Epithelial cell of proximal tubule (primary cell): ENCODE measurements at regions not wholly inside any gene's neighbourhood (a gene's known extent, or its start where the extent isn't known, plus 50 kb on each side); places are given as distances from the start of the nearest gene placed in this dataset.

Experiments
- DNase-seq: peaks from one replicate; pipeline ENCODE4 v3.0.0-alpha.2; 2011; ENCODE audit warnings: low read depth
- H3K4me3 ChIP-seq: 2 replicates; pipeline ENCODE4 v1.5.1; 2011; ENCODE audit warnings: low read depth, mild to moderate bottlenecking, low read length
- CTCF ChIP-seq: conservative IDR thresholded peaks from 2 replicates; pipeline ENCODE4 v1.5.1; 2012; ENCODE audit warnings: low read depth, mild to moderate bottlenecking, low read length

GRCh38 chr16:86991679-86992078 lies 325.5 kb downstream of the C16orf95 start:
- DNase-seq: no peak
- TF ChIP-seq CTCF: no peak
- no peak overlapping the region for H3K4me3 ChIP-seq

- DNase-seq: no peak
- no peak for TF ChIP-seq CTCF
- H3K4me3 ChIP-seq: no peak overlapping the region
These were observed 324.6 kb downstream of the C16orf95 start for GRCh38 chr16:86992587-86992986.

GRCh38 chr16:86993426-86994110 lies 323.6 kb downstream of the C16orf95 start:
- DNase-seq: no peak
- H3K4me3 ChIP-seq: no peak overlapping the region
- TF ChIP-seq CTCF: no peak

- TF ChIP-seq CTCF: no peak
- no peak overlapping the region for H3K4me3 ChIP-seq
- no peak for DNase-seq
These were observed 323.0 kb downstream of the C16orf95 start for GRCh38 chr16:86994215-86994614.

- H3K4me3 ChIP-seq: no peak overlapping the region
- TF ChIP-seq CTCF: no peak
- peak; percentile 48 for DNase-seq
These were observed 322.5 kb downstream of the C16orf95 start for GRCh38 chr16:86994651-86995171.

GRCh38 chr16:86995456-86995855 lies 321.7 kb downstream of the C16orf95 start:
- H3K4me3 ChIP-seq: no peak overlapping the region
- DNase-seq: no peak
- no peak for TF ChIP-seq CTCF

GRCh38 chr16:86996081-86996480 lies 321.1 kb downstream of the C16orf95 start:
- no peak for TF ChIP-seq CTCF
- no peak overlapping the region for H3K4me3 ChIP-seq
- DNase-seq: no peak
